GM21528 (cell line): ENCODE measurements at regions not wholly inside any gene's neighbourhood (a gene's known extent, or its start where the extent isn't known, plus 50 kb on each side); places are given as distances from the start of the nearest gene placed in this dataset.
"Not testable (repeated sequence)": the region's sequence is repeated elsewhere in the genome, so short reads cannot be mapped to it uniquely, and the experiment has no call there.

ENCODE experiments used
- ATAC-seq: cut with Tn5 transposase; IDR thresholded peaks from one replicate; pipeline ENCODE4 v1.9.1; 2021; ENCODE audit warnings: mild to moderate bottlenecking, moderate library complexity; ENCODE audit not compliant: unreplicated experiment, low FRiP score

DNA sequence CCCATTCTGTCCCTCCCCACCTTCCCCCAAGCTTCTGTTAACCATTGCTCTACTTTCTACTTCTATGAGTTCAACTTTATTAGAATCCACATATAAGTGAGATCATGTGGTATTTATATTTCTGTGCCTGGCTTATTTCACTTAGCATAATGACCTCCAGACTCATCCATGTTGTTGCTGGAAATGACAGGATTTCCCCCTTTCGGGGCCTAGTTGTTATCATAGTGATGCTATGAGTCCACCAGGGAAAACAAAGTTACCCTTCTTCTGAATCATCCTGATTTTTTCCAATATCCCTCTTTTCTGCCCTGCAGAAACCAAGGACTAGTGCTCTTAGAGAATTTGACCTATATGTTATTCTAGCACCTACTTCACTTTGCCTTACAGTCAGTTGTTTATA lies 53.2 kb upstream of the TERB2 start:
- ATAC-seq, result not testable (repeated sequence)

DNA sequence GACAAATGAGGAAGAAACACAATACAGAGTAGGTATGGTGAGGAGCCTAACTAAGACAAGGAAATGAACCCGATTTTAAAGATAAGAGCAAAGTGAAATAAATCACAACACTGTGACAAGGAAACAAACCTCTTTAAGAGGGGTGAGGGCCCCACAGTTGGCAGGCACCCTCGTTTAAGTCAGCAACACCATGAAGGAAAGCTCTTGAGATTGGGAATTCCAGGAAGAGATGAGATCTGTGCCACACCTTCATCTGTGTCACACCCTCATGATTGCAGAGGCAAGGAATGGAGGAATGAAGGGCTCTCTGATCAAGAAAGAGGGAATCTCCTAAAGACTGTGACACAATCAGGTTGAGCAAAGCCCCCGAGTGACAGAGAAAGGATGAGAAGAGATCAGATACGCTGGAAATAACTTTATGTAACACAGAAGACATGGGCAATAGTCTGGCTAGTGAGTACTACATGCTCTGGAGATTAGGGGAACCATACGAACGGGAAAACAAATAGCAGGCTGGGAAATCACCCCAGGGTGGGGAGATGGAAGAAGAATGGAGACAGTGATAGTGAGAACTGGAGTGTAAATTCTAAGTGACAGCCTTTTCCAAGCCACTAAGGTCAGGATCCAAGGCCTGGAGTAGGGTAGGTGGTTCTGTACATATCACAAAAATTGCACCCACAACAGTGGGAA lies 51.7 kb upstream of the TERB2 start:
- ATAC-seq, result not testable (repeated sequence)
